Lower leg skin (tissue), 4 donors: ENCODE measurements at regions not wholly inside any gene's neighbourhood (a gene's known extent, or its start where the extent isn't known, plus 50 kb on each side); places are given as distances from the start of the nearest gene placed in this dataset.
A peak's percentile ranks its signal among the peaks of the same experiment; 100 is the strongest.

Experiments
- DNase-seq, 2 donors: peaks; one replicate each; pipeline ENCODE4 v3.0.0-alpha.2; 2019; ENCODE audit warnings: low spot score in 2 of 2
- H3K4me3 ChIP-seq: fragments of 200-600 bp; sonication (generic); 2 replicates; pipeline ENCODE4 v1.5.1; 2017; ENCODE audit warnings: mild to moderate bottlenecking, low read depth; ENCODE audit not compliant: poor library complexity, severe bottlenecking
- CTCF ChIP-seq, 3 donors: fragments of 450-650 bp; IDR thresholded peaks; one replicate each; pipeline ENCODE4 v1.5.1; 2016; ENCODE audit warnings: antibody characterized with exemption in 3 of 3, mild to moderate bottlenecking in 3 of 3, moderate library complexity in 2 of 3
- POLR2A ChIP-seq, 2 donors: fragments of 450-650 bp; IDR thresholded peaks; one replicate each; pipeline ENCODE4 v1.6.1; 2016 to 2017; ENCODE audit warnings: antibody characterized with exemption in 2 of 2, mild to moderate bottlenecking in 1 of 2, moderate library complexity in 1 of 2
- WGBS, 2 donors: methylation state at CpG; one replicate each; pipeline ENCODE4 v1.1.5; 2018; 5-methylcytosine and 5-hydroxymethylcytosine counted together
- intact Hi-C: fragments of 100-400 bp; cut with DNase I; formaldehyde crosslinking; loops from one replicate; pipeline ENCODE4 v1.15.0; 2023; ENCODE audit warnings: low total_unique reads

GRCh38 chr2:121925466-121925865, 170.0 kb downstream of the TSN start:
- intact Hi-C loops: no loop called here
- no peak for TF ChIP-seq POLR2A (IDR thresholded peaks at IDR 0.05)
- TF ChIP-seq CTCF (IDR thresholded peaks at IDR 0.05): no peak
- peak in 1 of 2 donors; percentile 23 for DNase-seq
- 88 to 89% methylated on average over 4 of the region's 4 CpGs for WGBS, 2 donors
- no peak overlapping the region for H3K4me3 ChIP-seq

- DNase-seq: peak in 1 of 2 donors; percentile 50
- WGBS, 2 donors: 100% methylated on average over 1 of the region's 1 CpG
- no peak for TF ChIP-seq POLR2A (IDR thresholded peaks at IDR 0.05)
- no peak for TF ChIP-seq CTCF (IDR thresholded peaks at IDR 0.05)
- intact Hi-C loops: no loop called here
- no peak overlapping the region for H3K4me3 ChIP-seq
These were observed 187.8 kb downstream of the TSN start for GRCh38 chr2:121943285-121943684.

GRCh38 chr2:121944072-121944831, 188.8 kb downstream of the TSN start:
- 11 to 23% methylated on average over 7 of the region's 7 CpGs for WGBS, 2 donors
- intact Hi-C loops: no loop called here
- peak; percentile 28 to 67 for DNase-seq

GRCh38 chr2:121947674-121948073, 192.2 kb downstream of the TSN start:
- 76 to 81% methylated on average over 7 of the region's 7 CpGs for WGBS, 2 donors
- TF ChIP-seq POLR2A (IDR thresholded peaks at IDR 0.05): no peak
- TF ChIP-seq CTCF (IDR thresholded peaks at IDR 0.05): no peak
- DNase-seq: peak in 1 of 2 donors; percentile 75
- no peak overlapping the region for H3K4me3 ChIP-seq
- intact Hi-C loops: no loop called here

More at GRCh38 chr2:121944072-121944831, 188.8 kb downstream of the TSN start:
- H3K4me3 ChIP-seq: no peak overlapping the region
- TF ChIP-seq CTCF (IDR thresholded peaks at IDR 0.05) (no peak), POLR2A (IDR thresholded peaks at IDR 0.05) (no peak)

GRCh38 chr2:121949271-121949670, 193.8 kb downstream of the TSN start:
- DNase-seq: no peak

More at GRCh38 chr2:121949271-121949670, 193.8 kb downstream of the TSN start:
- TF ChIP-seq POLR2A (IDR thresholded peaks at IDR 0.05) (no peak), CTCF (IDR thresholded peaks at IDR 0.05) (no peak)
- intact Hi-C loops: no loop called here
- 76 to 81% methylated on average over 8 of the region's 8 CpGs for WGBS, 2 donors
- H3K4me3 ChIP-seq: no peak overlapping the region
